Putamen (tissue), 1 donor: ENCODE measurements at regions not wholly inside any gene's neighbourhood (a gene's known extent, or its start where the extent isn't known, plus 50 kb on each side); places are given as distances from the start of the nearest gene placed in this dataset.
"Not testable (repeated sequence)": the region's sequence is repeated elsewhere in the genome, so short reads cannot be mapped to it uniquely, and the experiment has no call there.

Experiments
- DNase-seq: peaks from one replicate; pipeline ENCODE4 v3.0.0-alpha.2; 2016; ENCODE audit warnings: low spot score

DNA sequence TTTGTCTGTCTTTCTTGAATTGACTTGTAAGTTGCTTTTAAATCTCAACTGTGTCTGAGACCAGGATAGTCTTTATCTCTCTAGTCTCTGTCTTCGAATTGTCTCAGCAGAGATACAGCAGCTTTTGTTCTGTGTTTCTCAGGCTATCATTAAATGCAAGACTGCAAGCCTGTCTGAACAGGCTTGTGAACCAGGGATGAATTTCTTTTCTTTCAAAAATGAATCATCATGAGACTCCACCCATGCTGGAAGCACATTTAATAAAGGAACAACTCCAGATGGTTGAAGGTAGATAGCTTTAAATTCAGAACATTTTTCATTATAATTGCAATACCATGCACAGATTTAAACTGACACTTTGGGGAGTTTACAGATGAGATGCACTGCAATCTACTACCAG, 155.9 kb downstream of the SEC23IP start:
- DNase-seq, result no peak

DNA sequence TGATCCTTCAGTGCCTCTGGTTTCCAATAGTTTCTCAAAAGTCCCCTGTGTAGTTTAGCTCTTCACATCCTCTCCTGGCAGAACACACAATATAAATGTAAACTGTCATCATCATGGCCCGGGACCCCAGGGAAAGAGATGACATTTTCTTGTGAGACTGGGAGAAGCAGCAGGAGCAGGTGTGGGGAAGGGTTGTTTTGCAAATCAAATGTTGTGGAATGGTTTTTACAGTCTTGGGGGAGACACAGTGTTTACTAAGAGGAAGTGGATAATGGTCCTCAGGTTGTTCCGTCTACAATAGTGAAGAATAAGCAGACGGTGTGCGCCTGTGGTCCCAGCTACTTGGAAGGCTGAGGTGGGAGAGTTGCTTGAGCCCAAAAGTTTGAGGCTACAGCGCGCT, 159.1 kb downstream of the SEC23IP start:
- no peak for DNase-seq

DNA sequence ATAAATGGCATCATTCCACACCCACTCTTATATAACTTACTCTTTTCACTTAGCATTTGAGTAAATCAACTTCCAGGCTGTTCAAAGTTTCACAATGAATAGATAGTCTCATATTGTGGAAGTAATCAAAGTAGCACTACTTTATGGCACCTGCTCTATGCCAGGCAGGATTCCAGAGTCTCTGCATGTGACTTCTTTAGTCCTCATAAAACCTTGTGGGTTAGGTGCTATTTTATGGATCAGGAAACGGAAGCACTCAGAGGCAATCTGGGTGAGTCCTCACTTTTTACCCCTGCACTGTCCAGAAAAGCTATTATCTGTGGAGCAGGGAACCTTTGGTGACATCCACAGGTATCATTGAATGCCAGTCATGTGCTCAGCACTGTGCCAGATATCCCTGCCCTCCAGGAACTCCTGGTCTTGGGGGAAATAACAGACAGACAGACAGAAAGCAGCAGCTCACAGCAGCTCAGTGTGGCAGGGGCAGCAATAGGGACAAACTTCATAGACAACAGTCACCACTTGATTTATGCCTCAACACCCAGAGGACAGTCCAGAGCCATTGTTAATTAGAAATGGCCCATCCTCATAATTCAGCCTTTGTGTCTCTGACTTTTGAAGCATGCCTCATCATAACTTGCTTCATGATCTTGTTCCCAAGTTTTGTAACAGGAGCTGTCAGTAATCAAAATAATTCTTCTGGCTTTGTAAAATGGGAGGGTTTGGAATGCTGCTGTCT, 160.6 kb downstream of the SEC23IP start:
- DNase-seq, result no peak

DNA sequence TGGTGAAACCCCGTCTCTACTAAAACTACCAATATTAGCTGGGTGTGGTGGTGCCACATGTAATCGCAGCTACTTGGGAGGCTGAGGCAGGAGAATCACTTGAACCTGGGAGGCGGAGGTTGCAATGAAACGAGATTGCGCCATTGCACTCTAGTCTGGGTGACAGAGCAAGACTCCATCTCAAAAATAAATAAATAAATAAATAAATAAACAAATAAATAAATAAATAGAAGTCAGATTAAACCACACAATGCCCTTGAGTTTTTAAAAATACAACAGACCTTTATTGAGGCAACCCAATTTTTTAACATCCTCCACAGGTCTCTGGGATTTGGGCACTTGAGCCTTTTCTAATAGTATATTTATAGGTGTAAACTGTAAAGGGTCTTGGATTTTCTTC, 167.3 kb downstream of the SEC23IP start:
- DNase-seq, result not testable (repeated sequence)

DNA sequence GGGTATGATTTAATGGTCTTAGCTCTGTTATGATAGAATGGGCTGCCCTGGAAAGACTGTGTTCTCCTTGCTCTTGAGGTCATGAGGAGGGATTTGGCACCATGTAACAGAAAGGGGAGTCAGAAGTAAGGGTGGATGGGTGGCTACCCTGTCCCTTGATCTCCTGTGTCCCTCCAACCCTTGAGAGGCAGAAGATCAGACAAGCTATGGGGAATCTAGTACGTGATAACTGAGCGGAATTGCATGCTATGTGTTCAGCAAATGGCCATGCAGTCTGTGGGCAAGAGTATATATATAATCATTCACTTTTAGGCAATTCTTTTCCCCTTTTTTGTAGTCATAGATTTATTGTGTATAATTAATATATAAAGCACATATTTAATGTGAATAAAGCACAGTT, 174.9 kb downstream of the SEC23IP start:
- no peak for DNase-seq

DNA sequence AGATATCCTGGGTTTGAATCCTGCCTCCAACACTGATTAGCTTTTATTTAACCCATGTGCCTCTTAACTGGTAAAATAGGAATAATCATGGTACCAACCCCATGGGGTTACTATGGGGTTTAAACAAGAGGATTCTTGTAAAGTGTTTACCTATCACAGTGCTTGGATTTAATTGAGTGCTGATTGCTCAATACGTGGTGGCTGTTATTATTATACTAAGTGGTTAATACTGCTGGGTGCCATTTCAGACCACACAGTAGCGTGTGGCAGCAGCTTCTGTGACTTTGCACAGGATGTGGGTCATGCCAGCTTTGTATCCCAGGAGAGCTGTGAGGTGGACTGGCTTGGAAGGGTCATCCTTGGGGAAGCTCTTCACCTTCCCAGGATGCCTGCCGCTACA, 177.2 kb downstream of the SEC23IP start:
- DNase-seq, result no peak

DNA sequence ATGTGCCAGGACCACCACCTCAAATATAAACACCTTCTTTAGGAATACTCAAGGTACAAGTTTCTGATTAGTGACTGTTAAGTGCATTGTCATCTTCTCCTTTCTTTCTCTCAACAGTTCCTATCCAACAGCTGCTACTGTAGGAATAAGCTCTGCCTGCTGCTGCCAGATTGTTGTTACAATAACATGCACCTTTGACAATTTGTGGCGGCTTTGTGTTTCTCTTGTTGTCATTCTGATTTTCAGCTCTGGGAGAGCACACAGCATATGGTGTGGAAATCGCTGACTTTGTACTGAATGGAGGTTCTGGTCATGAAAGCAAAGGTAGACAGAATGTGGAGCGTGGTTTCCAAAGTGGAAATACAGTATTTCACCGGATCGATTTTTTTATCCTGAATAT, 182.8 kb downstream of the SEC23IP start:
- DNase-seq, result no peak

DNA sequence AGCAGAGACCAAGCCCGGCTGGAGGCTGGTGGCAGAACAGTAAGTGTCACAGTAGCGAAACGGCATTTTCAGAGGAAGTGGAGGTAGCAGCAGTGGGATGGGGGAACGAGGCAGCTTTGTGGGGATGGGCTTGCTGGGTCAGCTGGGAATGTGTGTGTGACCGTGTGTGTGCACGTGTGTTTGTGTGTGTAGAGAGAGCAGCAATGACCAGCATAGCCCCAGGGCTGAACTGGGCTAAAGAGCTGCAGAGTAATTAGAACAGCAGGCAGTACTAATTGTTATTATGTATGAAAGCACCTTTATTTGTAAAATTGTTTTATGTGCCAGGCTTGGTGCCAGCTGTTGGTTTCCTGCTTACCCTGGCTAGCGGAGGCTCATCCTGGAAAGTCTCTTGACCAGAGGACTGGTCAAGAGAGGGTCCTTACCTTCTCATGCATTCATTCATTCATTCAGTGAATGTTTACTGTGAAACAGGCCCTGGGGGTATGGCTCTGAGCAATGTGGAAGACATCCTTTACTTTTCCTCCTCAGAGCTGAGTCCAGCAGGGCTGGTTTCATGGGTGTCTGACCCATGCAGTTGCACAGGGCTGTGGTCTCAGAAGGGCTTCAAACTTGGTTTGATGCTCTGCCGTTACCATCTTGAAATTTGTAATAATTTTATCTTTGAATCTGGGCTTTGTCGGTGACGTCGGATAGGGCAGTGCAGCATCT, 184.6 kb downstream of the SEC23IP start:
- DNase-seq, result no peak

DNA sequence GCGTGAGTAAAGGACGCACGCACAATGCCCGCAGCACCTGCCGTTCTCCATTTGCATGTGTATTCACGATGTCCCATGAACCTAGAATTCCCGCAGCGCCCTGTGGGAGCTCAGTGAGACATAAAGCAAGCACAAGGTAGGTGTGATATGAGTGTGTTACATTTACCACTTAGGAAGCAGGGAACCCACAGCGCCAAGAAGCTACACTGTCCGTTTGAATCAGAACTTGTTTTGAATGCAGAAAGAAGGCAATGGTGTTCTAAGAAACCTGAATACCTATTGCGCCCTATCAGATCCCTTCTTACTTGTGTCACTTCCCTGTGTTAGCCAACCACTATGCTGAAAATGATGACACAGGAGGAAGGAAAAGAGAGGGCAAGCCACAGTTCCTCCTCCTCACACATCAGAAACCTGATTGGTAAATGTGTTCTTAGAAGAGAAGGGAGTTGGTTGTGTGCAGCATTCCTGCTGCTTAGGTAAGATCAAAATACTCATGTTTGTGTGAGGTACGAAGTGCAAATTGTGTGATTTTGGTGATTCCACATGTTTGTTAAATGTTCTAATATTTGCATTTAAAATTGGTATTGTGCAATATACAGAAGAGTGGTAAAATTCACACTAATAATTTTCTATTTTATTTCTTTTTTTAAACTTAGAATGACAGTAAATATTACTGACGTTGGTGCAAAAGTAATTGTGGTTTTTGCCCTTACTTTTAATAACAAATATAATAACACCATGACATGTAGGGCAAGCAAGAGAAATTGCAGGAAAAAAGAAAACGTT, 185.4 kb downstream of the SEC23IP start:
- DNase-seq, result peak; percentile 52

DNA sequence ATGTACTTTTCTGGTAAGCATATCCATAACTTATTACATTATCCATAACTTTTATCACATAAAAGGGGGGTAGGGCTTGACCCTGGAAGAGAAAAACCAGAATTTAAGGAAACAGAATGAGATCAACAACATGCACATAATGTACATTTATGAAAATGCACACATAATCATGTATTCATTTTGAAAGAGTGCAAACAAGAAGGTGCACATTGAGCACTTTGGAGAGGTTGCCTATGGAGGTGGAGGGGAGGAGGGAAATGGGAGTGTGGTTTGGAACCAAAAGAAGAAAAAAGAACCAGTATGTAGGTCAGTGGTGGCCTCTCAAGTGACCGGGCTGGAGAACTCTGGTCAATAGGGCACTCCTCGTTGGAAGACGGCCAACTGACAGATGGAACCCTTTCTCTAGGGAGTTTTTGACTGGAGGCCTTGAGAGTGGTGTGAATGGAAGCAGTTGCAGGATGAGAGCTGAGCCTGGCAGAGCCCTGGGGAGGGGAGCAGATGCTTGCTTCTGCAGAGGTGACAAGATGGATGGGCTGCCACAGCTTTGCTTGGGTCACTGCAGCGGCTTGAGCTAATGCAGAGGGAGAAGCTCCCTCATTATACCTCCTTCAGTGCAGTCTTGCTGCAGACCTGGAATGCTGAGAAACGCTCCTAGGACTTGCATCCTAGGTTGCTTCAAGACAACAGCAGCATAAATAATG, 192.7 kb downstream of the SEC23IP start:
- no peak for DNase-seq

DNA sequence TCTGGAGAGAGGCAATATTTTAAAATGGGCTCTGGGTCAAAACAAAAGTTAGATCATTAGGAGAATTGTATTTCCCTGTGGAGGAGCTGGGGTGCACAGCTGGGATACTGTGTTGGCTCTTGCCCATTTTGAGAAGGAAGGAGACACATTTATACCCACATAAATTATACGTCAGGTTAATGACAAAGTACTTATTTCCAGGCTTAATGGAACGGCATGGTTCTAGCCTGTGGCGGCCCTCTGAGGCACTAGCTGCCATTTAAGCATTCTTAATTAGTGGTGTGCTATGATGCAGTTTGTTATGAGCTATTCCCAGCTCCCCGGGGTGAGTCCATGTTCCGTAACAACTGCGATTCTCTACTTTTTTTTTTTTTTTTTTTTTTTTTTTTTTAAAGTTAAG, 193.5 kb downstream of the SEC23IP start:
- DNase-seq, result no peak

DNA sequence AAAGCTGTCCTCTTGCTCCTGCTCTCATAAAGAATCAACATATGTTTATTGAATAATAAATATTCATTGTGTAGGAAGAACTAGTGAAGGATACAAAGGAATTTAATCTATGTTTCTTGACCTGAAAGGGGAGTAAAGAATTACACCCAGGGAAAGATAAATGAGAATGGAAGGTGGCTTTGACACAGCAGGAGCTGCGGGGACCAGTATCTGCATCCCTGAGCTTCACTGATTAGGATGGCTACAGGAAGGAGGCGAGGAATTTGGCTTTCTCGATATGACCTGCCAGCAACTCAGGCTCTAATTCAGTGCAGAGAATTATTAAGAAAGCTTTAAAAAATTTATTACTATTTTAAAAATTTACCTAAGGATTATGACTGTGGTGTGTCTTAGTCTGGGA, 194.6 kb downstream of the SEC23IP start:
- no peak for DNase-seq

DNA sequence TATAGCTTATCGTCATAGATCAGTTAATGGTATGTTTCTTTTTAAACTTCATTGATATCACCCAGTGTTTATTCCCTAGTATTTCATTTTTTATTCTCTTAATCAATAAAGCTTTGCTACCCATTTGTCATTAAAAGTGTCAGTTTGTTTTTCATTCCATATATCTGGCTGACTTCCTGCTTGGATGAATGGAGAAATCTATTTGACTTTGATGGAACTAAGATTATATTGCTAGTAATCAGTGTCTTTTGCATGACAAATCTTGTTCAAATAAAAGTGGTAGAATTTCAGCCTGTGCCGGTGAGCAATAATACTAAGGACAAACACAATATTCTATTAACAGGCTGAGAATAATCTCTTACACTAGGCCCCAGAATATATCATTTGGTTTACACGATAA, 203.3 kb downstream of the SEC23IP start:
- DNase-seq, result no peak

DNA sequence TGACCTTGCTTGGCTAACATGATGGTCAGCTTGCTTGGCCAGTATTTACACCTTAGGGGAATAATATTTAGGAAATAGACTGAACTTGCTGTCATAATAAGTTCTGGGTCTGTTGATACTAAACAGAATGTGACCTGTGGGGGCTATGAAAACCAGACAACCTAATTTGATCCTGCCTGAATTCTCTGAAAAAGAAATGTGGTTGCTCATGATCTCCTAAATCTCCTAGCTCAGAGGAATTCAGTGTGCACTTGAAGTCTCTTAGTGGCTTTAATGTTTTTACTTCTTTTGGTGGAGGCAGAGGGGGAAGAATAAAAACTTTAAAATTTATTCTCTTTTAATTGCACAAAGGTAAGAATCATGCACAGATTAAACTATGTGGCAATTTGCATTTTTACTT, 205.2 kb downstream of the SEC23IP start:
- DNase-seq, result no peak

DNA sequence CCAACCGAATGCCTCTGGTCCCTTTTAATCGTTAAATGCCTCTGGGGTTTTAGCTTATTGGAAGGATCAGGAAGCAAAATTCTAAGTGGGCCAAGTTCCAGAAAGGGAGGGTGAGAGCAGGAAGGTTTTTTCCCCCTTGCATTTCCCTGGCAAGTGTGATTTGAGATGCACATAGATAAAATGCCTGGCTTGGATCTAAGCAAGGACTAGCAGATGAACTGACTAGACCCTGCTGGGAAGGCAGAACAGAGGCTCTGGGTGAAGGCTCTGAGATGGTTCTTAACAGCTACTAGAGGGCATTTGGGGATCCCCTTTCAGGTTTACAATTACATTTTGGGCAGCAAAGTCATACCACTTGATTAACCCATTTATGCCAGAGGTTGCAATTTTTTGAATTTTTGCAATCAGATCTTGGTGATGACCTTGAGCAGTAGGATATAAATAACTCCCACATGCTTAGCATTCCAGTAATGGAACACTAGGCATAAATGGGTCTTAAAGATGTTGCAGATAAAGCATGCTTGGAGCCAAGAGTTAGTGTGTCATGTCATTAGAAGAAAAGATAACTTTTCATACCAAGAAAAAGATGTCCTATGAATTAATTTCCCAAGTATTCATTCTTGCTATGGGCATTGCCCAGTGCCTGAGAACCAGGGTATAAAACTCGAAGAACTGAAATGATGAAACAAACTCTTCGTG, 205.9 kb downstream of the SEC23IP start:
- DNase-seq, result no peak

DNA sequence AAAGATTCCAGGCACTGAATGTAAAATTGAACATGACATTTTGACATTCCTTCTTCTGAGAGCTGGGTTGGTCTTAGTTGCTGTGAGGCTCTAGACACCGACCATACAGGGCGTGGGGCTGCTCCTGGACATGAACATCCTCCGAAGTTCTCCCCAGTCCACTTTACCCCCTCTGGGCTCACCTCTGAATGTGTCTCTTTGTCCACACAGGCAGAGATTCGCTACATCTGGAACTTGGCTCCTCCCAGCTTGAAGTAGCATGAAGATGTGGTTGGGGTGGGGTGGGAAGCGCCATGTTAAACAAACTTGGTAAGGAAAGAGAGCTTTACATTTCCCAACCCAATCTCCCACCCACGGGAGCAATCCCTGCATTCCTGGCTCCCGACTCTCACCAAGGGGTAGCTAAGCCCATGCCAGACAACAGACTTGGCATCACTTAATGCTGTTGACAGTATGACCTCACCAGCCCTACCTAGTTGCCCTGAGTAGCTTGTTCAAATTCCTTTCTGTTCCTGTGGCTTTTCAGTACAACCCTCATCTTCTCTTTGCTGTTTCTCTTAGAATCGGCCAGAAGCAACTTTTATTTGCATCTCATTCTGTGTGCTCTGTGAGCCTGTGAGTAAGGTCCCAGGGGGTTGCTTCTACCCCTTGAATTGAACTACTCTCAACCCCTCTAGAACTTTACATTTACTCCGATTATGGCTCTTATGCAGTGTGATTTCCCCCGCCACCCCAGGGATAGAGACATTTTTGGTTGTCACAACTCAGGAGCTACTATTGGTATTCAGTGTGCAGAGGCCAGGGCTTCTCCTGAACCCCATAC, 211.4 kb downstream of the SEC23IP start:
- no peak for DNase-seq

DNA sequence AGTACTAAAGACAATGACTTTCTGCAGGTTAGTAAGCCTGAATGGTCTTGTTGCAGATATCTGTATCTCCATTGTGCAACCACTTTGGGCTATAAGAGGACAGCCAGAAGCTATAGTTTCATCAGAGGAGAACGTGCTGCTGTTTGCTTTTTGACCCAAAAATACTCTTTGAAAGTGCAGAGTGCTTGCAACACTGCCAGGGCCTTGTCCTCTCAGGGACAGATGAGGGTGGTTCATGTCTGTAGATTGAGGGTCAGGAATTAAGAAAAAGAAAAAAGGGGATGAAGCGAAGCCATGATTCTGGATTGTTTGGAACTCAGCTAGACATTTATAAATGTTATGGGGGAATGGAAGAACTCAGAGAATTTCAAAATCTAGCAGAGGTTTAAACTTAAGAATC, 212.5 kb downstream of the SEC23IP start:
- no peak for DNase-seq

DNA sequence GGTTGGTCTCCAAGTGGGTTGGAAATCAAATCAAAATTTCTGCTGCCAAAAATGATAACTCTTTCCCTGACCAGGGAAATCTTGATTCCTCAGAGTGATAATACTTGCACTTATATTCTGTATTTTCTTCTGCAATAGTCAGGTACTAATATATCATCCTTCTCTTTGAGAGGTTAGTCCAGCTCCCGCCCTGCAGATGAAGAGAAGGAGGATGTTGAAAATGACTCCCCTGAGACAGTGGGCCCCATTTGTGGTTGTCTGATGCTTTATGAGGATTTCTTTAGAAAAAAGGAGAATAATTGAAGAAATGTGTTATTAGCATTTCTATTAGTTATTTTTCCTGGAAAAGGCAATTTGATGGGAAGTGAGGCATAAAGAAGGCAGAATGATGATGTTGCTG, 213.0 kb downstream of the SEC23IP start:
- no peak for DNase-seq

DNA sequence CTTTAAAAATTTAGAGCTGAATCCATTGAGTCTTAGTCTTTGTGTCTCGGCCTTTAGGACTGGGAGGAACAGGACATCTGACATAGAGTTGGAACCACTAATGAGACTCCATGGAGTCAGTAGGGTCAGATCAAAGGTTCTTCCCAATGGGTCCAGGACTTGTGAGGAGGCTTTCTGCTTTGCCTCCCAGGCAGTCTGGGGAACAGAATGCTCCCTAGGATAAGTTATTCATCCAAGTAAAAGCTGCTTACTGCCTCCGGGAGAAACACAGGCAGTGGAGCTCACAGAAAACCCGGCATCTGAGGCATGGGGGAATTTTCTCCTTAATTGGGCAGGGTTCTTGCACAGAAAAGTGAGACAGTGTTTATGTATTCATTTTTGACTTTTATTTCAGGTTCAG, 216.4 kb downstream of the SEC23IP start:
- DNase-seq, result no peak

DNA sequence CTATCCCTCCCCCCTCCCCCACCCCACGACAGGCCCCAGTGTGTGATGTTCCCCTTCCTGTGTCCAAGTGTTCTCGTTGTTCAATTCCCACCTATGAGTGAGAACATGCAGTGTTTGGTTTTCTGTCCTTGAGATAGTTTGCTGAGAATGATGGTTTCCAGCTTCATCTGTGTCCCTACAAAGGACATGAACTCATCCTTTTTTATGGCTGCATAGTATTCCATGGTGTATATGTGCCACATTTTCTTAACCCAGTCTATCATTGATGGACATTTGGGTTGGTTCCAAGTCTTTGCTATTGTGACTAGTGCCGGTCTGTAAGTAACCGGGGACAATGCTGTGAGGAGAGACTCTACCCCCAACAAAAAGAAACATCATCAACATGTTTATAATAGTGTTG, 217.2 kb downstream of the SEC23IP start:
- not testable (repeated sequence) for DNase-seq

DNA sequence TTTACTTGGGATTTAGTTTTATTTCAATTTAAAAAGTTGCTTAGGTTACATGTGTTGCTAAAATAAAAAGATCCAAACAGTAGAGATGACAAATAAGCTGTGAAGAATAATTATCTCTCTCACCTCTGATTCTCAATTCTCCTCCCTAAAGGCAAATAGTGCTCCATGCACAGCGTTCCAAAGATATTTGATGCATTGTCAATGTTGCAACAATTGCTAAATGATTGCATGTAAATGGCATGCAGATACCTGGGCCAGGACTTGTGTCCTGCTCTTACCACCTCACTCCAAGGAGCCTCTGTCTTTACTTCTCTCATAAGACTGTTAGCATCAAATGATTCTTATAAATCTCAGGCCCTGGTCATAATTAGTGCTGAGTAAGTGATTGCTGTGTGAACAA, 217.7 kb downstream of the SEC23IP start:
- no peak for DNase-seq
